ENCODE measurements at regions not wholly inside any gene's neighbourhood (a gene's known extent, or its start where the extent isn't known, plus 50 kb on each side); places are given as distances from the start of the nearest gene placed in this dataset.
"Not testable (repeated sequence)": the region's sequence is repeated elsewhere in the genome, so short reads cannot be mapped to it uniquely, and the experiment has no call there.

DNA sequence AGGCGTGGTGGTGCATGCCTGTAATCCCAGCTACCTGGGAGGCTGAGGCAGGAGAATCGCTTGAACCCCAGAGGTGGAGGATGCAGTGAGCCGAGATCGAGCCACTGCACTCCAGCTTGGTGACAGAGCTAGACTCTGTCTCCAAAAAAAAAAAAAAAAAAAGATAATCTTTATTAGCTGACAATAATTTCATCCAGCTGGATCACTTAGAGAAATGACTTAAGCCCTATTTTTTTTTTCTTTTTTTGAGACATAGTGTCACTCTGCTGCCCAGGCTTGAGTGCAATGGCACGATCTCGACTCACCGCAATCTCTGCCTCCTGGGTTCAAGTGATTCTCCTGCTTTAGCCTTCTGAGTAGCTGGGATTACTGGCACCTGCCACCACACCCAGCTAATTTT lies 51.6 kb upstream of the MAP4K4 start:
- H3K36me3 ChIP-seq (ENCODE audit: control insufficient read depth in 2 of 4, insufficient read depth in 4 of 4, low read length in 3 of 4); H3K79me1 ChIP-seq (ENCODE audit: low read depth, low read length); H3K23me2 ChIP-seq (ENCODE audit: low read depth, low read length); H3K79me2 ChIP-seq (ENCODE audit: control insufficient read depth in 1 of 2, insufficient read depth in 2 of 2, low read length in 2 of 2); H2BK20ac ChIP-seq (ENCODE audit: low read length); CTCF ChIA-PET (ENCODE audit: partially characterized antibody); H3K18ac ChIP-seq (ENCODE audit: extremely low read depth, low read length); H3K4me1 ChIP-seq (replicated peaks in 1 of 4; ENCODE audit: control insufficient read depth in 3 of 4, insufficient read depth in 4 of 4, low read length in 3 of 4); H2BK5ac ChIP-seq (ENCODE audit: low read depth, low read length); FAIRE-seq; H2BK120ac ChIP-seq (replicated peaks; ENCODE audit: low read depth, low read length); H4K8ac ChIP-seq (ENCODE audit: extremely low read depth, insufficient read depth, low read length); H2AK5ac ChIP-seq (ENCODE audit: low read depth, low read length); H3K9ac ChIP-seq (replicated peaks in 1 of 4; ENCODE audit: extremely low read depth in 1 of 4, low read depth in 3 of 4, low read length in 3 of 4); H3K4me3 ChIP-seq (ENCODE audit: extremely low read depth in 1 of 4, insufficient read depth in 2 of 4, low read depth in 3 of 4, low read length in 4 of 4); H2BK12ac ChIP-seq (ENCODE audit: low read depth, low read length); H2AFZ ChIP-seq (ENCODE audit: low read length); H3K4me2 ChIP-seq (ENCODE audit: insufficient read depth in 1 of 2, low read depth in 2 of 2, low read length in 2 of 2); H3K27ac ChIP-seq (ENCODE audit: low read depth, low read length); H3K9me3 ChIP-seq (ENCODE audit: insufficient read depth in 2 of 2, low read depth in 1 of 2, low read length in 1 of 2); H3K27me3 ChIP-seq (replicated peaks in 1 of 4; ENCODE audit: control insufficient read depth in 3 of 4, extremely low read depth in 1 of 4, insufficient read depth in 3 of 4, low read length in 3 of 4); H3K23ac ChIP-seq (ENCODE audit: insufficient read length); H4K91ac ChIP-seq (replicated peaks; ENCODE audit: insufficient read length, low read length); H3K14ac ChIP-seq (ENCODE audit: insufficient read length); H4K5ac ChIP-seq (ENCODE audit: insufficient read length, low read depth, low read length); DNase-seq (ENCODE audit: low read depth in 1 of 2, low spot score in 2 of 2); H2BK15ac ChIP-seq (ENCODE audit: low read length); H4K20me1 ChIP-seq (replicated peaks in 1 of 2; ENCODE audit: control insufficient read depth in 1 of 2, insufficient read depth in 2 of 2, low read length in 2 of 2); POLR2A ChIA-PET (ENCODE audit: partially characterized antibody); H3K4ac ChIP-seq (replicated peaks; ENCODE audit: insufficient read length, low read depth, low read length); H3K56ac ChIP-seq (replicated peaks; ENCODE audit: insufficient read length, low read depth, low read length): not testable (repeated sequence)
- WGBS, 2 experiments (ENCODE audit: extremely low coverage in 1 of 2, insufficient coverage in 1 of 2, insufficient read length in 1 of 2, insufficient replicate concordance in 2 of 2, low coverage in 1 of 2, low lambda C conversion rate in 2 of 2, missing lambda C conversion rate in 1 of 2): 95% methylated on average over 7 of the region's 7 CpGs; no CpG with 5 or more reads in 1 of the 2 experiments

All from H1 (cell line).